ENCODE measurements at regions not wholly inside any gene's neighbourhood (a gene's known extent, or its start where the extent isn't known, plus 50 kb on each side); places are given as distances from the start of the nearest gene placed in this dataset.

GRCh38 chr6:170167657-170168159, 123.2 kb downstream of the DLL1 start:
- DNase-seq (no peak), ATAC-seq (ENCODE audit: insufficient read depth, low FRiP score) (no peak)
- Histone ChIP-seq H3K9ac (ENCODE audit: insufficient read depth in 1 of 2, low read length in 2 of 2) (no peak overlapping the region), H3K27me3 (ENCODE audit: control insufficient read depth in 3 of 3, insufficient read depth in 3 of 3, low read length in 2 of 3) (peaks cover 0 to 27% (median 0%) of the 10 kb centered on the region in 3 donors), H3K4me1 (ENCODE audit: control insufficient read depth in 5 of 5, insufficient read depth in 5 of 5, low read length in 5 of 5) (peaks cover 0 to 3% (median 0%) of the 10 kb centered on the region in 5 donors), H3K36me3 (ENCODE audit: control insufficient read depth in 4 of 4, insufficient read depth in 4 of 4, low read length in 4 of 4) (no peaks in the 10 kb centered on the region), H3K9me3 (ENCODE audit: control insufficient read depth in 4 of 4, insufficient read depth in 3 of 4, low read length in 3 of 4) (peaks cover 0 to 2% (median 0%) of the 10 kb centered on the region in 4 donors), H3K27ac (ENCODE audit: low read depth in 1 of 2, low read length in 1 of 2) (peak overlapping the region in 1 of 2 donors; percentile 85), H3K4me3 (peak overlapping the region; percentile 46)
- TF ChIP-seq CTCF (IDR thresholded peaks at IDR 0.05; ENCODE audit: control extremely low read depth, extremely low read depth), result no peak
- WGBS, 2 donors, result 66 to 84% methylated on average over 19 of the region's 19 CpGs

GRCh38 chr6:170166511-170167122, 124.3 kb downstream of the DLL1 start:
- WGBS, 2 donors, result 82 to 88% methylated on average over 31 of the region's 31 CpGs
- no peak for TF ChIP-seq CTCF (IDR thresholded peaks at IDR 0.05; ENCODE audit: control extremely low read depth, extremely low read depth)
- Histone ChIP-seq H3K9me3 (ENCODE audit: control insufficient read depth in 4 of 4, insufficient read depth in 3 of 4, low read length in 3 of 4) (peaks cover 0 to 2% (median 0%) of the 10 kb centered on the region in 4 donors), H3K9ac (ENCODE audit: insufficient read depth in 1 of 2, low read length in 2 of 2) (no peak overlapping the region), H3K4me1 (ENCODE audit: control insufficient read depth in 5 of 5, insufficient read depth in 5 of 5, low read length in 5 of 5) (peaks cover 0 to 3% (median 0%) of the 10 kb centered on the region in 5 donors), H3K27ac (ENCODE audit: low read depth in 1 of 2, low read length in 1 of 2) (no peak overlapping the region), H3K4me3 (no peak overlapping the region), H3K36me3 (ENCODE audit: control insufficient read depth in 4 of 4, insufficient read depth in 4 of 4, low read length in 4 of 4) (no peaks in the 10 kb centered on the region), H3K27me3 (ENCODE audit: control insufficient read depth in 3 of 3, insufficient read depth in 3 of 3, low read length in 2 of 3) (peaks cover 0 to 27% (median 0%) of the 10 kb centered on the region in 3 donors)
- DNase-seq (no peak), ATAC-seq (ENCODE audit: insufficient read depth, low FRiP score) (no peak)

- Histone ChIP-seq H3K4me3 (no peak overlapping the region), H3K36me3 (ENCODE audit: control insufficient read depth in 4 of 4, insufficient read depth in 4 of 4, low read length in 4 of 4) (no peaks in the 10 kb centered on the region), H3K27ac (ENCODE audit: low read depth in 1 of 2, low read length in 1 of 2) (no peak overlapping the region), H3K9ac (ENCODE audit: insufficient read depth in 1 of 2, low read length in 2 of 2) (no peak overlapping the region), H3K4me1 (ENCODE audit: control insufficient read depth in 5 of 5, insufficient read depth in 5 of 5, low read length in 5 of 5) (peaks cover 0 to 3% (median 0%) of the 10 kb centered on the region in 5 donors), H3K9me3 (ENCODE audit: control insufficient read depth in 4 of 4, insufficient read depth in 3 of 4, low read length in 3 of 4) (no peaks in the 10 kb centered on the region), H3K27me3 (ENCODE audit: control insufficient read depth in 3 of 3, insufficient read depth in 3 of 3, low read length in 2 of 3) (peaks cover 0 to 27% (median 0%) of the 10 kb centered on the region in 3 donors)
- DNase-seq (no peak), ATAC-seq (ENCODE audit: insufficient read depth, low FRiP score) (no peak)
- TF ChIP-seq CTCF (IDR thresholded peaks at IDR 0.05; ENCODE audit: control extremely low read depth, extremely low read depth), result no peak
- WGBS, 2 donors, result 79 to 87% methylated on average over 22 of the region's 22 CpGs
Measured at GRCh38 chr6:170165471-170166117, 125.3 kb downstream of the DLL1 start.

Measured in lung (tissue), 11 donors.